Testis (tissue), 2 donors: ENCODE measurements at regions not wholly inside any gene's neighbourhood (a gene's known extent, or its start where the extent isn't known, plus 50 kb on each side); places are given as distances from the start of the nearest gene placed in this dataset.

Experiments used
- DNase-seq: peaks from one replicate; pipeline ENCODE4 v3.0.0-alpha.2; 2019
- H3K27ac ChIP-seq, 2 donors: fragments of 200-600 bp; sonication (generic); one replicate each; pipeline ENCODE4 v1.5.1; 2019
- H3K27me3 ChIP-seq: fragments of 200-600 bp; sonication (generic); one replicate; pipeline ENCODE4 v1.5.1; 2019
- H3K36me3 ChIP-seq: fragments of 200-600 bp; sonication (generic); one replicate; pipeline ENCODE4 v1.5.1; 2017; ENCODE audit warnings: low read depth; ENCODE audit errors: missing control alignments
- H3K4me1 ChIP-seq: fragments of 200-600 bp; sonication (generic); one replicate; pipeline ENCODE4 v1.5.1; 2019
- H3K4me3 ChIP-seq, 2 donors: fragments of 200-600 bp; sonication (generic); one replicate each; pipeline ENCODE4 v1.5.1; 2017 to 2019
- H3K9me3 ChIP-seq: fragments of 200-600 bp; sonication (generic); one replicate; pipeline ENCODE4 v1.5.1; 2017
- CTCF ChIP-seq, 3 experiments: fragments of 450-650 bp in 2 of 3; fragments of 200-600 bp in 1 of 3; sonication (generic) in 1 of 3; IDR thresholded peaks; one replicate each; pipeline ENCODE4 v1.5.1; 2016 to 2019; ENCODE audit warnings: antibody characterized with exemption in 3 of 3, mild to moderate bottlenecking in 2 of 3, moderate library complexity in 1 of 3
- POLR2A ChIP-seq: fragments of 450-650 bp; IDR thresholded peaks from one replicate; pipeline ENCODE4 v1.6.1; 2017; ENCODE audit warnings: antibody characterized with exemption, mild to moderate bottlenecking, moderate library complexity
- WGBS, 2 donors: methylation state at CpG; one replicate each; pipeline ENCODE4 v1.1.5; 2018; 5-methylcytosine and 5-hydroxymethylcytosine counted together
- intact Hi-C: fragments of 100-400 bp; cut with DNase I; formaldehyde crosslinking; loops from one replicate; pipeline ENCODE4 v1.15.1; 2023; ENCODE audit warnings: low total_unique reads

- intact Hi-C loops = no loop called here
- H3K9me3 ChIP-seq = no peaks in the 10 kb centered on the region
These were observed 99.0 kb upstream of the CDH5 start for GRCh38 chr16:66267292-66268014.

GRCh38 chr16:66266436-66267291 is 99.8 kb upstream of the CDH5 start:
- Histone ChIP-seq H3K27me3 (no peaks in the 10 kb centered on the region), H3K27ac (no peak overlapping the region), H3K36me3 (no peaks in the 10 kb centered on the region), H3K4me1 (peaks cover 6% of the 10 kb centered on the region), H3K4me3 (no peak overlapping the region), H3K9me3 (no peaks in the 10 kb centered on the region)
- no peak for TF ChIP-seq POLR2A
- no peak for TF ChIP-seq CTCF (IDR thresholded peaks at IDR 0.05)
- intact Hi-C loops = no loop called here
- peak; percentile 58 for DNase-seq
- 32 to 38% methylated on average over 12 to 24 of the region's 24 CpGs for WGBS, 2 donors

More at GRCh38 chr16:66267292-66268014, 99.0 kb upstream of the CDH5 start:
- TF ChIP-seq POLR2A = no peak
- no peak for TF ChIP-seq CTCF (IDR thresholded peaks at IDR 0.05)
- H3K27me3 ChIP-seq = no peaks in the 10 kb centered on the region
- H3K4me1 ChIP-seq = peaks cover 6% of the 10 kb centered on the region
- no peaks in the 10 kb centered on the region for H3K36me3 ChIP-seq
- DNase-seq = no peak
- 57 to 75% methylated on average over 6 to 10 of the region's 10 CpGs for WGBS, 2 donors
- H3K27ac ChIP-seq = no peak overlapping the region
- no peak overlapping the region for H3K4me3 ChIP-seq

GRCh38 chr16:66265556-66266141 is 100.8 kb upstream of the CDH5 start:
- Histone ChIP-seq H3K4me3 (no peak overlapping the region), H3K9me3 (no peaks in the 10 kb centered on the region), H3K4me1 (peaks cover 9% of the 10 kb centered on the region), H3K27me3 (no peaks in the 10 kb centered on the region), H3K36me3 (no peaks in the 10 kb centered on the region), H3K27ac (no peak overlapping the region)
- intact Hi-C loops = no loop called here
- no peak for DNase-seq
- TF ChIP-seq POLR2A = no peak
- TF ChIP-seq CTCF (IDR thresholded peaks at IDR 0.05) = no peak
- 84 to 90% methylated on average over 13 of the region's 13 CpGs for WGBS, 2 donors

GRCh38 chr16:66265048-66265415 is 101.5 kb upstream of the CDH5 start:
- H3K27ac ChIP-seq = no peak overlapping the region
- intact Hi-C loops = no loop called here
- no peaks in the 10 kb centered on the region for H3K9me3 ChIP-seq
- H3K4me1 ChIP-seq = peaks cover 9% of the 10 kb centered on the region
- DNase-seq = no peak
- H3K36me3 ChIP-seq = no peaks in the 10 kb centered on the region
- 57 to 64% methylated on average over 3 of the region's 3 CpGs for WGBS, 2 donors
- H3K27me3 ChIP-seq = no peaks in the 10 kb centered on the region
- TF ChIP-seq CTCF (IDR thresholded peaks at IDR 0.05) (no peak), POLR2A (no peak)
- H3K4me3 ChIP-seq = no peak overlapping the region
